SH-SY5Y (cell line): ENCODE measurements at regions not wholly inside any gene's neighbourhood (a gene's known extent, or its start where the extent isn't known, plus 50 kb on each side); places are given as distances from the start of the nearest gene placed in this dataset.

ENCODE experiments used
- GATA2 ChIP-seq: IDR thresholded peaks from 2 replicates; pipeline ENCODE4 v1.6.1; 2011; ENCODE audit warnings: mild to moderate bottlenecking, low read depth, low read length
- GATA3 ChIP-seq: IDR thresholded peaks from 2 replicates; pipeline ENCODE4 v1.6.1; 2011; ENCODE audit warnings: low read depth, mild to moderate bottlenecking, low read length, moderate library complexity

DNA sequence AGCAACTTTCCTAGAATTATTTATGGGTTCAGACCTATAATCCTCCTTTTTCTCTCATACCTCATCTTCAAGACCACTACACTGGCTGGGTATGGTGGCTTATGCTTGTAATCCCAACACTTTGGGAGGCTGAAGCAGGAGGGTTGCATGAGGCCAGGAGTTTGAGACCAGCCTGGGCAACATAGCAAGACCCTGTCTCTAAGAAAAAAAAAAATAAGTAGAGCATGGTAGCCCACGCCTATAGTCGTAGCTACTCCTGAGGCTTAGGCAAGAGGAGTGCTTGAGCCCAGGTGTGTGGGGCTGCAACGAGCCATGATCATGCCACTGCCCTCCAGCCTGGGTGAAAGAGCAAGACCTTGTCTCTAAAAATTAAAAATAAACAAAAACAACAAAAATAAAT is 832.4 kb downstream of the PCDH18 start:
- TF ChIP-seq GATA3 (no peak), GATA2 (no peak)

DNA sequence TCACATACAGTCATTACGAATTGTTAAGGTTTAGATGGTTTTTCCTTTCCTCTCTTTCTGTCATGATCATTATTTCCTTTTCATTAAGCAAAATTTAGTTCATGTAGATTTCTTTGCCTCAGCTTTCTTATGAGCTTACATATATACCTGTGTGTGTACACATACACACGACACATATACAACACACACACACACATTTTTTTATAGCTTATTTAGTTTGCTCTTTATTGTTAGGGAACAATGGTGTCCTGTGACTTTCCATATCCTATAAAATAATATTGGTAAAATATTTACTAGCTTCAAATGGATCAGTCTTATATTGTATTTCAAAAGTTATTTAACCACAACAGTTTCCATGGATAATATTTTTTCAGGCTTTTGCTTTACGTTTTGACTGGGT is 840.7 kb downstream of the PCDH18 start:
- TF ChIP-seq GATA2 (no peak), GATA3 (no peak)

DNA sequence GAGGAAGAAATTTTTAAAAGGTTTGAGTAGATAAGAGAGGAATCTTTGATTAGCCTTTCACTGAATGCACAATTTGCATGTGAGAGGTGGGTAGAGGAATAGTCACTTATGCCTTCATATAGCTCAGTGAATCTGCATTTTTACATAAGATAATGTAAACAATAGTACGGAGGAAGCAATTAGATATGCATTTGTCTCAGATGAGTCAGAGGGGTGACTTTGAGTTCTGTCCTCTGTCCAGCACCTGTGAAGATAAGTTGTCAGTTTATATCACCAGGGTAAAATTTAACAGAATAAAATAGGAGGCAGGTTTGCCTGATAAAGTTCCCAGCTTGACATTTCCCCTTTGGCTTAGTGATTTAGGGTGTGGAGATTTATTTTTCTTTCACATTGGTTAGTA is 841.9 kb downstream of the PCDH18 start:
- TF ChIP-seq GATA2: no peak
- no peak for TF ChIP-seq GATA3

DNA sequence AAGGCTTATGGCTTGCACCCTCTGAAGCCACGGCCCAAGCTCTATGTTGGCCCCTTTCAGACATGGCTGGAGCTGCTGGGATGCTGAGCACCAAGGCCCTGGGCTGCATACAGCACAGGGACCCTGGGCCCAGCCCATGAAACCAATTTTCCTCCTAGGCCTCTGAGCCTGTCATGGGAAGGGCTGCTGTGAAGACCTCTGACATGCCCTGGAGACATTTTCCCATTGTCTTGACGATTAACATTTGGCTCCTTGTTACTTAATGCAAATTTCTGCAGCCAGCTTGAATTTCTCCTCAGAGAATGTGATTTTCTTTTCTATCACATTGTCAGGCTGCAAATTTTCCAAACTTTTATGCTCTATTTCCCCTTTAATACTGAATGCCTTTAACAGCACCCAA is 844.7 kb downstream of the PCDH18 start:
- TF ChIP-seq GATA2: no peak
- TF ChIP-seq GATA3: no peak

DNA sequence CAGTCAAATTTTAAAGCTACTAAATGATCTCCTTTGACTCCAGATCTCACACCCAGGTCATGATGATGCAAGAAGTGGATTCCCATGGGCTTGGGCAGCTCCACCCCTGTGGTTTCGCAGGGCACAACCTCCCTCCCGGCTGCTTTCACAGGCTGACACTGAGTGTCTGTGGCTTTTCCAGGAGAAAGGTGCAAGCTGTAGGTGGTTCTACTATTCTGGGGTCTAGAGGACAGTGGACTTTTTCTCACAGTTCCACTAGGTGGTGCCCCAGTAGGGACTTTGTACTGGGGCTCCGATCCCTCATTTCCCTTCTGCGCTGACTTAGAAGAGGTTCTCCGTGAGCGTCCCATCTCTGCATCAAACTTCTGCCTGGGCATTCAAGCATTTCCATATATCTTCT is 845.2 kb downstream of the PCDH18 start:
- TF ChIP-seq GATA3 (no peak), GATA2 (no peak)

DNA sequence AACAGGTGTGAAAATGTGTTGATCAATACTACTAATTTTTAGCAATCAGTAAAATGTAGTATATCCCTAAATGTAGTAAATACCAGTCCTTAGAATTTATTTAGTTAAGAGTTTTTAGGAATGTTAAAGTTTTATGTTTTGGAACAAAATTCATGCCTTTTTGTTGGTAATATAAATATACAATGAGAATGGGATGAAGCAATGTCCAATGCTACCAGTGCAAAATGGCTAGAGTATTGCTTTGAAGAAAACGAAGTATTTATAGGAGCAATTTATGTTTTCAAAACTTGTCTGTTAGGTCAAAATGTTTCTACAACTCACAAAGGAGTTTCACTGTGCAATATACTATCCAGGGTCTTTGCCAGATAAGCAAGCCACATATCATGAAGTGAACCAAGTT is 851.5 kb downstream of the PCDH18 start:
- TF ChIP-seq GATA2: no peak
- TF ChIP-seq GATA3: no peak

DNA sequence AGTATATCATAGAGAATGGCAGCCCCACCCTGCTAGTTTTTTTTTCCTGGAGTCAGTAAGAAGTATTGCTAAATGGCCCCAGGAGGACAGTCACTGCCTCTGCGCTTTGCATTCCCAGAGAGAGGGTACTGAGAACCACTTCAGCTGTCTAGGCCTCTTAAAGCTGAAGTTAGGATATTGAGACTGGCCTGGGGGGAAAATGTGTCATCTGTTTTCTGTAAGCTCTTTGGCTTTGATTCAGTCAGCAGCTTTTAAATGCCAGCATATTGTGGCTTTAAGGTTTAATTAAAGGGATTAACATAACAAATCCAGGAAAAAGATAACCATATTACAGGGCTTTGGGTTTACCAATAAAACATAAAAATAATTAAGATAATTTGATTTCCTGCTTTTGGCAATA is 852.0 kb downstream of the PCDH18 start:
- 0 out of 2 replicates have a peak, but pooled peaks have one; percentile 34 for TF ChIP-seq GATA3
- 0 out of 2 replicates have a peak, but pooled peaks have one; percentile 32 for TF ChIP-seq GATA2

DNA sequence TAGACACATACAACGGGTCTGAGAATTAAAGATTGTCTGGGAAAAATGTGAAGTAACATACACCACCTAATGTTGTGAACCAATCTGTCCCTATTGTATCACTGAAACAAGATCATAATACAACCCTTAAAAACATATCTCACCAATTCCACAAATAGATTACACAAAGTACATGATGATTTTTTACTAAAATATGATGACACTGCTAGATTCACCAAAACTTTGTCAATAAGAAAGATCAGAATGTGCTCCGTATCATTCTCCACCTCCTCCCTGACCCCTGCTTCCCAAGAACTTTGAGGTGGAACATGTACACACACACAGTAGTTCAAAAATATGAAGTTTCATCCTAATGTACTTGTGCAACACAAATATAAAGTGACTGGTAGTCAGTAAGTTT is 862.0 kb downstream of the PCDH18 start:
- TF ChIP-seq GATA2: no peak
- TF ChIP-seq GATA3: no peak

DNA sequence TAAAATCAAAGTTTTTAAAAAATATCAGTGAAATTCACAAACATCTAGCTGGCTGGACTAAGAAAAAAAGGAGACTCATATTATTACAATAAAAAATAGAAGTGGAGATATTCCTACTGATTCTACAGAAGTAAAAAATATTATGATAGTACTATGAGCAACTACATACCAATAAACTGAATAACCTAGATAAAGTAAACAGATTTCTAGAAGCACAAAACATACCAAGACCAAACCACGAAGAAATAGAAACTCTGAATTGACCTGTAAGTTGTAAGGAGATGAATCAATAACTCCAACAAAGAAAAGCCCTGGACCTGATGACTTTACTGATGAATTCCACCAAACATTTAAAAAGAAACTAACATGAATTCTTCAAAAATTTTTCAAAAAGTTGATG is 867.3 kb downstream of the PCDH18 start:
- TF ChIP-seq GATA2 (no peak), GATA3 (no peak)

DNA sequence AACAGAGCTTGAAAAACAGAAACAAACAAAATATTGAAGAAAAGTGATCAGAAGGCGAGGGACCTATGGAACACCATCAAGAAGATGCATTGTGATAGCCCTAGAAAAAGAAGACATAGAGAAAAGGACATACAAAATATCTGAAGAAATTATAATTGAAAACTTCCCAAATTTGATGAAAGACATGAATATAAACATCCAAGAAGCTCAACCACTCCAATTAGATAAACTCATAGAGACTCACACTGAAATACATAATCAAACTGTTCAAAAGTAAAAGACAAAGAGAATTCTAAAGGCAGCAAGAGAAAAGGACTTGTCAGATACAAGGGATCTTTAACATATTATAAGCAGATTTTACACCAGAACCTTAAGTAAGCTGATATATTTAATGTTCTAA is 869.8 kb downstream of the PCDH18 start:
- TF ChIP-seq GATA3 (no peak), GATA2 (no peak)

DNA sequence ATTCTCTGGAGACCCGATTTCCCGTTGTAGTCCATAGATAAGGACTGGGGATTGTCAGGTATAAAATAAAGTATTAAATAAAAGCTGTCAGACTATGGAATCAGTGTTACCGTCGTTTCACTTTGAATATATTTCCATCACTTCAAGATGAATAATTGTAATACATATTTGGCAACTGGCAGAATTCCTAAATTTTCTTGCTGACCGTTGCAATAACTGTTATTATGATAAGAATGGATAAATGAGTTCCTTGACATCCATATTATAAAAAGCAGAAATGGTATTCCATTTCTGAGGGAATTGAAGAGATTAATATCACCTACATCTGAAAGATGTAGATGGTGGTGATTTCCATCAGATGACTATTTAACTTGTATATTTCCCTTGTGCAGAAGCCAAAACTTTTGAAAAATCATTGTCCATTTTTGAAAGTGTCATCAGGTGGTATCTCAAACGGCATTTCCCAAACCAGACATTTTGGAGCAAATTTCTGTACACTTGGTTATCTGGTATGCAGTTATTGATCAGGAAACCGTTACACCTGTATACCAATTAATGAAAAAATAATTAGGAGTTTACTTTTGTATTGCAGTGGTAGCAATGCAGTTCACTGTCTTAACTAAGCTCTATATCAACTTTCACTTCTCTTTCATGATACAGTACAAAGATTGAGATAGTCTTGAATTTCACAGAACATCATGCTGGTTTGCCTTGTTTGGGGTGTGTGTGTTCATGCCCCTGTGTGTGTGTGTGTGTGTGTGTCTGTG is 878.5 kb downstream of the PCDH18 start:
- TF ChIP-seq GATA2: no peak
- TF ChIP-seq GATA3: no peak

DNA sequence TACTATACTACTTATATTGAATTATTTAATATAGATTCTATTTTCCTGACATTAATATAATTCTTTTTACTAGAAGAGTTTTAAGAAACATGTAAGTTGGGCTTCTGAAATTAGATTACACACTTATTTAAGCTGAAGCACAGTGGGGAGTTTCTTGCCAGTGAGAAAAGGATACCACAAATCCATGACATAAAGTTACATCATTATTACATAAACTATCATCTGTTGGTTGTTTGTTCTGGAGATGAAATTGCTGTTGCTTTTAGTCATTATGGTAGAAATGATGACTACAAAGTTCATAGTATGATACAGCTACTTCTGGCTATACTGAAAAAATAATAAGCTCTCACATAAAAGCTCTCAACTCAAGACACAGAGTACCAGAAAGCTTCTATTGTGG is 880.4 kb downstream of the PCDH18 start:
- TF ChIP-seq GATA3: no peak
- TF ChIP-seq GATA2: no peak

DNA sequence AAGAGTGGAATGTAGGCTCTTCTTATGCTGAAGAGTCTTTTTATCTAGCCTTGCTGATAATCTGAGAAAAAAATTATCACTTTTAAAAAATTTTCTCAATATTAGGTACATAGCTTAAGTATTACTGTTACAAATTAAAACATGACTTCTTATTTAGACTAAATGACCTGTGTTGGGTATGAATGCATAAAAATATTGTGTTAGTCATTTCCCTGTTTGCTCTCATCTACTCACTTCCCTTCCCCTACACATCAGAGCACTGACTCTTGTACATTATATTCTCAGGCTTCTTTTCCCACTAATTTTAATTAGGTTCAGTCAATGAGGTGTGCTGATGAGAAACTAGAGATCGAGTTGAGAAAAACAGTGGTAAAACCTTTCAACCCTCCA is 881.0 kb downstream of the PCDH18 start:
- TF ChIP-seq GATA2 (no peak), GATA3 (no peak)

DNA sequence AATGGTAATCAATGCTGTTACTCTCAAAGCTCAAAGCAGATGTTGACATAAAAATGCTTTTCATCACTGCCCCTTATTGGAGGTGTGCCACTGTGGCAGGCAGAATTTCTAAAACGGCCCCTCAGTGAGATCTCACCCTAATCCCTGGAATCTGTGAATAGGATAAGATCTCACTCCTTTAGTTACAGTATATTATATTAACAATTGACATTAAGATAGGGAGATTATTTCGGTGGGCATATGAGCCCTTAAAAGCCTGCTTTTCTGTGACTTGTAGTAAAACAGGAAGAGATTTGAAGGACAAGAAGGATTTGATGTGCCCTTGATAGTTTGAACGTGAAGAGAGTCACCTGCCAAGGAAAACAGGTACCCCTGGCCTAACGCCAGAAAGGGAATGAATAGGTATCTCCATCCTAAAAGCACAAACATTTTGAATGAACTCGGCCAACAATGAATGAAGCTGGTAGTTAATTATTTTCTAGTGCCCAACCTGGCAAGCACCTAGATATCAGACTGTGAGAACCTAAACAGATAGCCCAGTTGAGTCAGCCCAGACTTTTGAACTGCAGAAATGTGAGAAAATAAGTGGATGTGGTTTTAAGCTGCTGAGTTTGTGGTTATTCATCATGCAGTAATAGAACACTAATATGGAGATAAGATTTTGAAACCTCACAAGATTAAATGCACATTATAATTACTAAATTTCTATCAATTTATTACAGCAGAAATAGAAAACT is 881.6 kb downstream of the PCDH18 start:
- TF ChIP-seq GATA3 (0 out of 2 replicates have a peak, but pooled peaks have one; percentile 17), GATA2 (no peak; the same call in 1 of the 2 replicates)

DNA sequence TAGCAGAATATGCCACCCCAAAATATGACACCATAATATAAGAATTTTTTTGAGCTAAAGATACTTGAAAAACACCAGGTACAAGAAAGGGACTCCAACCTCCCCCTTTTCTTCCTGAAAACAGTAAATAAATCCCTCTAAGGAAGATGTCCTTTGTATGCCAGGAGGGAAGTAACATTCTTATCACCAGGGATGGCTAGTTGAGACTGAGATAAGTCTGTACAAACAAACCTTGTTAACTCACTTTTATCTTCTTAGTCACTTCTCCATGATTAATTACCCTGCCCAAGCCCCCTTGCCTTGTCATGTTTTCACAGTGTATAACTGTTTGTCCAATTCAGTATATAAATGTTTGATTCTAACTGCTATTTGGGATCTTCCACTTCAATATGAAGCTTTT is 888.0 kb downstream of the PCDH18 start:
- no peak for TF ChIP-seq GATA2
- no peak for TF ChIP-seq GATA3

DNA sequence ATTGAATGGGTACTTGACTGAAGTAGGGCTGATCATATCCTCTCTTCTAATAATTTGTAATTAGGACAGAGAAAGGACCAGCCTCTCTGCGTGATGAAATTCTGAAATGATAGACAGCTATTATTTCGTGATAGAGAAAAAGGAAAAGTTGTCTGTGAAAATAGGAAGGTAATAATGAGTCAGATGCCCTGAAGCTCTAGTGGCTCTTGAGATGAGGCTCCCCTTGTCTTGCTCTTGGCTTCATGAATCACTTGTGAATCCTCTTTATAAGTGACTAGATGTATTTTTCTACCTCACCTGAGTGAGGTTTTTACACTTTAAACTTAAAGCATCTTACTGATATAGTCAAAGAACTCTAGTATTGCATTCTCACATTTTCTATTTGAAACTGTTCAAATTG is 888.9 kb downstream of the PCDH18 start:
- TF ChIP-seq GATA2 (no peak), GATA3 (no peak)
